T-helper 2 cell treated with Interferon-gamma antibody and Interleukin-4, amounts not matched to agents 100 ng/mL and 5 ng/mL, for 36 hours (primary cell): ENCODE measurements at regions not wholly inside any gene's neighbourhood (a gene's known extent, or its start where the extent isn't known, plus 50 kb on each side); places are given as distances from the start of the nearest gene placed in this dataset.

Source experiments
- intact Hi-C: fragments of 100-400 bp; cut with micrococcal nuclease; formaldehyde crosslinking; loops from one replicate; pipeline ENCODE4 v1.15.1; 2023

- intact Hi-C loops = no loop called here
Observed at GRCh38 chr16:85989863-85990643, 91.1 kb downstream of the IRF8 start.

DNA sequence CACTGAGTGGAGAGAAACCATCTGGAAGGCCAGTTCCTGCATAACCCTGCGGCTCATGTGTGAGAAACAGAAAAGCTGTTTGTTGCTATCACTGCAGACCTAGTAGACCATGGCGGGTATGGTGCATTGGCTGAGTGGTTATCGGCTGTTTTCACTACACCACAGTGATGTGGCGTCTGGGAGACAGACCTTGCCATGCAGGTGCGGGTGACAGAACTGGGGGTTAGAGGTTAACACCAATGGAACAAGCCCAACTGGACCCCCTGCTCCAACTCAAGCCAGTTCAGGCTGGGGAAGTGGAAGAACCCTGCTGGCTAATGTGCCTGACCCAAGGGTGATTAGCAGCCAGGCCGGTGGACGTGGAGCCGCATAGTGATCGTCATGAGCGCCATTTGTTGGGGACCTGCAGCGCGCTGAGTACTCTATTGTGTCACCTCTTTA lies 91.9 kb downstream of the IRF8 start:
- intact Hi-C loops = no loop called here

DNA sequence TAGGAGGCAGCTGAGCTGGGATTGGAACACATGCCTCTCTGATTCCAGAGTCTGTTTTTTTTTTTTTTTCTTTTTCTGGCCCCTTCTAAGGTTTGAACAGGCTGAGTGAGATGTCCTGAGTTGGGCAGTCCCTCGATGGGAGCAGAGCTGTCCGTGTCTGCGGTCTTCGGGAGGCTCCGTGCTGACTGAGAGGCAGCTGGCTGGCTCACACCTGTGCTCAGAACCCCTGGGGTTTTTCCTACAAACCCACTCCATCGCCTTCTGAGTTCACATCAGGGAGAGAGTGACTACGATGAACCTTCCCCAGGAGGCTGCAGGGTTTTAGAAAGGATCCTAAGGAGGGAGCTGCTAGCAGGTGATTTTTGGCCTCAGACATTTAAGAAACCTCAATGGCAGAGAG lies 92.5 kb downstream of the IRF8 start:
- intact Hi-C loops = no loop called here

DNA sequence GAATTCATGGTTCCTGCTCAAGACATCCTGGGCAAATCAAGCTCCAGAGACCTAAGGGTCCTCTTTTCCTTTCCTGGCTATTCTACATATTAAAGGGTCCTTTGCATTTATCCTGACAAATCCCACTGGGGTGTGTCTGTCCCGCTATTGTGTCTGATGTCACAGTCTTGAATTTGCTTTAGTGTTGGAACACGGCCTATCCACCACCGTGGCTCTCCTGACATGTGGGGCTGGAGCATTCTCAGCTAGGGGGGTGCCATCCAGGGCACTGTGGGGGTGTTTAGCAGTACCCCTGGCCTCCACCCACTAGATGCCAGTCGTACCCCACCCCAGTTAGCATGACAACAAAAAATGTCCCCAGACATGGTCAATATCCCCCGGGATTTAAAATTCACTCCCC lies 92.9 kb downstream of the IRF8 start:
- intact Hi-C loops = no loop called here

GRCh38 chr16:85992359-85992758 lies 93.4 kb downstream of the IRF8 start:
- intact Hi-C loops = no loop called here

- intact Hi-C loops = no loop called here
Observed at GRCh38 chr16:85992779-85993178, 93.8 kb downstream of the IRF8 start.

DNA sequence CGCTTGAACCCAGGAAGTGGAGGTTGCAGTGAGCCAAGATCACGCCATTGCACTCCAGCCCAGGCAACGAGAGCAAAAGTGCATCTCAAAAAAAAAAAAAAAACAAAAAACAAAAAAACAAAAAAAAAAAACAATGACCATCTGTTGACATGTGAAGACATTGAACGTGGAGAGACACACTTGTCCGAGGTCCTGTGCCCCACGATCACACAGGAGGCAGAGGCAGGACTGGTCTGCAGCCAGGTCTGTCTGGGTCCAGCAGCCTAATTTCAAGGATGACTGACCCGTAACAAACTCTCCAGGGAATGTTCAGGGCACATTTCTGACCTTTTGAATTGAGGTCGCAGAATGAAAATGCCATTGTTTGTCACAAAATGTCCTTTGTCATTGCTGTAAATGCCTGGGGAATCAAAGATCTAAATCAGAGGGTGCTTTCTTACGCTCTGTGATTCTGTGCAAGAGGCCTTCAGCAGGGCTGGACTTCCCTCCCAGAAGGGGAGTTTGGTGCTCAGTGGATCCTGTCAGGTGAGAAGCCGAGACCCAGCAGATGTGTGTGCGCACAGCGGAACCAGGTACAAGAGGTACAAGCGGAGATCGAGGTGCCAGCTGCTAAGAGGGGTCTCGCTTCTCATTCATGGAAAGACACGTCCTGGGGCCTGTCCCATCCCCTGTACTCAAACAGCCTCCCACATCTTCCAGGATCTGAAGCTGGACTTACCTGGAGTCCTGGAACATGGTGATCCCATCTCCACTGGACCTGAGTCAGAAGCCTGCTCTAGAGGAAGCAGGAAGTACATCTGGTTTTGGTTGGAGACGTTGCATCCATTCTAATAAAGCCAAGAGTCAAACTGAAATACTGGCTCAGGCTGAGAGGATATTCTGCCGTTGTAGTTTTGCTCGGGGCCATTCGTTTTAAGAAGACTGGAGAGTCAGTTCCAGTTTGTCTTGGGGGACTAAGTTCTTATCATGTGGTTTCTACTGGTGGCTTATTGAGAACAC lies 95.8 kb downstream of the IRF8 start:
- intact Hi-C loops = no loop called here

- intact Hi-C loops = no loop called here
Observed at GRCh38 chr16:85995541-85996423, 96.8 kb downstream of the IRF8 start.

- intact Hi-C loops = no loop called here
Observed at GRCh38 chr16:85996843-85997242, 97.9 kb downstream of the IRF8 start.

GRCh38 chr16:85998171-85998867 lies 99.4 kb downstream of the IRF8 start:
- intact Hi-C loops = no loop called here

DNA sequence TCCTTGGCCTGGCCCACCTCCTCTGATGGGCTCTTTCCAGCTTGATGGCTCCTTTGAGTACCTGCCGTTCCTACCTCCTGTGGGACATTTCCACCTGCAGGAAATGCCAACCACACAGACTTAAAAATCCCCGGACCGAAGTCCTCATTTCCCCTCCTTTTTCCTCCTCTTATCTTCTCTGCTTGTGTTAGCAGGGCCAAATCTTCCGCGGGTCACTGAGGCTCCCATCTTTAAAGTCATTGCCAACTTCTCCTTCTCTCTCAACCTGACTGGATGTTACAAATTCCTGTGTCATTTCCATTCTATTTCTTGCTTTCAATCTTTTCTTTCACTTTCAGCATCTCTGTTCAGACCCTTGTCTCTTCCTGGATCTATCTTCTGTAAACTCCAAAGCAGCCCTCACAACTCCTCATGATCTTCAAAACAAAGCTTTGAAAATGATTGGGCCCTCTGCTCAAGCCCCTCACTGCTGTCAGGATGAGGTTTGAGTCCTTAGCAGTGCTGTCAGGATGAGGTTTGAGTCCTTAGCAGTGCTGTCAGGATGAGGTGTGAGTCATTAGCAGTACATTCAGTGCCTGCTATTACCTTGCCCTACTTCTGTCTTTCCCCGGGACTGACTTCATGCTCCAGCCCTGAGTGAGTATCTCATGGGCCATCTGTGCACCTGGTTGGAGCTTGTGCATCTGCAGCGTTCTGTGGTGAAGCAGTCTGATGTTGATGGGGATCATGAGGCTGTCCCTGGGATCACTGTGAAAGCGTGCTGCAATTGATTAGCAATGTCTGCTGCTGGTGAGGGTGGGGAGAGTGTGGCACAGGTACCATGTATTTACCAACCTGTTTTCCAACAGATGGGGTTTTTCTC lies 100.1 kb downstream of the IRF8 start:
- intact Hi-C loops = no loop called here

- intact Hi-C loops = no loop called here
Observed at GRCh38 chr16:85999778-86000177, 100.8 kb downstream of the IRF8 start.

DNA sequence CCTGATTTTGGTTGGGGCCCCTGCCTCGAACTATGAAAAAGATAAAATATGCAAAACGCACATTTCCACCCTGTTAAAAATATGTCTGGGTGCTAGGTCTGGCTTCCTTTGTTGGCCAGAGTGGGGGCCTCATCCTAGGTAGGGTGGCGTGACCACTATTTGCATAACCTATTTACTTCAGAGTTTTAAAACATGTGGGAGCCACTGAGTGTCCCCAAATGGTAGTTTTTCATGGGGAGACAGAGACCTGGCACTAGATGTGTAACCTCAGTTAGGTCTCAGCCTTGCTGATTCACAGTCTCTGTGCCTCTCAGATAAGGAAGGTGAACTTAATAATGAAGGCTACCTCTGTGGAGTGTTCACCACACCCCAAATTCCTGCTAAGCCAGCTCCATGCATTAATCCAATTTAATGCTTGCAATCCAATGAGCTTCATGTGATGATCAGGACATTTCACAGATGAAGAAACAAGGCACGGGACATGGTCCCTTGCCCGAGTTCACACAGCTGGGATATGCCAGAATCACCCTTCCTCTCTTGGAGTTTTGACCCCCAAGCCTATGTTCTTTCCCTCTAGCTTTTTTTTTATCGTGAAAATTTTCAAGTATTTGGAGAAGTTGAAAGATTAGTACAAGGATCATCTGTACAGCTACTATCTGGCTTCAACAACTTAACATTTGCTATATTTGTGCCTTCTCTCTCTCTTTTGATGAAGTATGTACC lies 103.4 kb downstream of the IRF8 start:
- intact Hi-C loops = no loop called here

DNA sequence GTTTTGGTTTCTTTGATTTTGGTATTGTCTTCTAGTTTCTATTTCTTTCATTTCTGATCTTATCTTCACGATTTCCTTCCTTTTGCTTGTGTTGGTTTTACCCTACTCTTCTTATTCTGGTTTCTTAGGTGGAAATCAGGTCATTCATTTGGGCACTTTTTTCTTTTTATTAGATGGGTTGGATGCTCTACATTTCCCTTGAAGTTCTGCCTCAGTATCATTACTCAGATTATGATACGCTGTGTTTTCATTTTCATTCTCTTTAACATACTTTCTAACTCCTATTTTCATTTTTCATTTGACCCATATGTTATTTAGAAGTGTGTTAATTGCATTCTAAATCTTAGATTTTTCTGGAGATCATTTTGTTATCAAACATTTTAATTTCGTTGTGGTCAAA lies 108.6 kb downstream of the IRF8 start:
- intact Hi-C loops = no loop called here

DNA sequence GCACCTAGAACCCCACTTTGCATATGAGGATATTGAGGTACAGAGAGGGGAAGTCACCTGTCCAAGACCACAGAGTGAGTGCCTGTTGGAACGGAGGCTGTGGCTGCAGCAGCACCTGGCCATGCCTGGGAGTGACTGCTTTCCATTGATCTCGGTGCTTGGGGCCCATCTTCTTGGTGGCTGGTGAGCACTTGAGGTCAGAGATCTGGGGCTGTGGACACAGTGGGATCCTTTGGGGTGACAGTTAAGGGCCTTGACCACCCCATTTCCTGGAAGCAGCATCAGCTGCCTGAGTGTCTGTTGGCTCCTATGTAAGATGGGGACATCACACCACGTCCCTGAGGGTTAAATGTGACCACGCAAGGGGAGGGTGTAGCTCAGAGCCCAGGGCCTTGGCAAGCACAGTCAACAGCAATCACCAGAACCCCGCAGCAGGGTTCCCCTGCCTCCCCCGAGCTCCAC lies 111.7 kb downstream of the IRF8 start:
- intact Hi-C loops = no loop called here

DNA sequence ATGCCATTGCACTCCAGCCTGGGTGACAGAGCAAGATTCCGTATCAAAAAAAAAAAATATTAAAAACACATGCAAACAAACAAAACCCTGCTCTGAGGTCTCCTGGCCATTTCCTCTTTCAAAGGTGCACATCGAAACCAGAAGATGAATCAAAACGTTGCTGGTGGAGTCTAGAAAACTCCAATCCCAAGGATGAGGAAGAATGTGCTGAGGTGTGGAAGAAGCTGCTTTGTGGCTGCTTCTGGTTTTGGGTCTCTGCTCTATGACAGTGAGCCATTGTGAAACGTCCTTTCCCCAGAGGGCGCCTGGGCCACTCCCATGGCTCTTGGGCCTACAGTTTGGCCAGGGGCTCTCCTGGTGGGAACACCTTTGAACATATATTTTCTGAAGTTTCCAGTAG lies 112.6 kb downstream of the IRF8 start:
- intact Hi-C loops = no loop called here

DNA sequence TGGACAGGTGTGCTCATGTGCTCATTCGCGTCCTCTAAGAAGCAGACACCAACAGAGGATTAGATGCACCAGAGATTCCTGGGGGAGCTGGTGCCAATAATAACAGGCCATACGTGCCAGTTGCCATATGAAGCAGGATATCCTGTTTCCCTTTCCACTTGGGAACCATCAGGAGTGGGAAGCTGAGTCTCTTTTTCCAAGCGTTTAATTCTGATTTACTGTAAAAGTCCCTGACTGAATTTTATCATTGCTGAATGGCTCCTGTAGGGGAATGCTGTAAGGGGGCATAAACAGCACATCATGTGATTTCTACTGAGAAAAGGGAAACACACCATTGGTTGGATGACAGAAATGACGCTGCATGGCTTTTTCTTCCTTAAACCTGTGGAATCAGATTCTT lies 113.3 kb downstream of the IRF8 start:
- intact Hi-C loops = no loop called here

GRCh38 chr16:86013867-86014266 lies 114.9 kb downstream of the IRF8 start:
- intact Hi-C loops = no loop called here

GRCh38 chr16:86015606-86016005 lies 116.6 kb downstream of the IRF8 start:
- intact Hi-C loops = loop anchor here (1.0 kb wide), 1 partner anchor 194 kb away; no protein-coding TSS in a partner anchor
